Neural progenitor cell (in vitro differentiated cells): ENCODE measurements at regions not wholly inside any gene's neighbourhood (a gene's known extent, or its start where the extent isn't known, plus 50 kb on each side); places are given as distances from the start of the nearest gene placed in this dataset.

ENCODE experiments used
- DNase-seq: peaks from one replicate; pipeline ENCODE4 v3.0.0-alpha.2; 2016; ENCODE audit warnings: low spot score
- H2AFZ ChIP-seq: fragments of 200-600 bp; sonication (generic); replicated peaks from 2 replicates; pipeline ENCODE4 v1.6.1; 2016; ENCODE audit warnings: antibody characterized with exemption
- H3F3A ChIP-seq: fragments of 200-600 bp; sonication (generic); 2 replicates; pipeline ENCODE4 v1.6.1; 2016; ENCODE audit warnings: antibody characterized with exemption, low read depth
- H3K27ac ChIP-seq: fragments of 200-600 bp; sonication (generic); 2 replicates; pipeline ENCODE4 v1.5.1; 2016; ENCODE audit warnings: mild to moderate bottlenecking
- H3K27me3 ChIP-seq: fragments of 200-600 bp; sonication (generic); 2 replicates; pipeline ENCODE4 v1.6.1; 2016; ENCODE audit warnings: mild to moderate bottlenecking, moderate library complexity
- H3K36me3 ChIP-seq: fragments of 200-600 bp; sonication (generic); 2 replicates; pipeline ENCODE4 v1.5.1; 2016
- H3K4me1 ChIP-seq: fragments of 200-600 bp; sonication (generic); 2 replicates; pipeline ENCODE4 v1.6.1; 2016; ENCODE audit warnings: mixed run types
- H3K4me2 ChIP-seq: fragments of 200-600 bp; sonication (generic); 2 replicates; pipeline ENCODE4 v1.6.1; 2016
- H3K4me3 ChIP-seq: fragments of 200-600 bp; sonication (generic); 2 replicates; pipeline ENCODE4 v1.5.1; 2016
- H3K79me2 ChIP-seq: fragments of 200-600 bp; sonication (generic); 2 replicates; pipeline ENCODE4 v1.6.1; 2016; ENCODE audit warnings: low read depth
- H3K9ac ChIP-seq: fragments of 200-600 bp; sonication (generic); 2 replicates; pipeline ENCODE4 v1.6.1; 2016
- H3K9me3 ChIP-seq: fragments of 200-600 bp; sonication (generic); 2 replicates; pipeline ENCODE4 v1.5.1; 2016; ENCODE audit warnings: low read depth
- H4K20me1 ChIP-seq: fragments of 200-600 bp; sonication (generic); 2 replicates; pipeline ENCODE4 v1.6.1; 2016; ENCODE audit warnings: low read depth
- H3K27ac Mint-ChIP-seq: 3 replicates; pipeline ENCODE4 v1.8.0; 2021; ENCODE audit warnings: mixed read lengths
- H3K27me3 Mint-ChIP-seq: 2 replicates; pipeline ENCODE4 v1.8.0; 2022; ENCODE audit warnings: low read depth, mild to moderate bottlenecking, inconsistent platforms, moderate library complexity, mixed read lengths; ENCODE audit not compliant: insufficient read depth
- H3K36me3 Mint-ChIP-seq: 3 replicates; pipeline ENCODE4 v1.8.0; 2021; ENCODE audit warnings: mixed read lengths
- H3K4me1 Mint-ChIP-seq: 3 replicates; pipeline ENCODE4 v1.8.0; 2021; ENCODE audit warnings: mixed read lengths
- H3K4me3 Mint-ChIP-seq: 3 replicates; pipeline ENCODE4 v1.8.0; 2021; ENCODE audit warnings: mild to moderate bottlenecking, moderate library complexity, mixed read lengths
- H3K9me3 Mint-ChIP-seq: 3 replicates; pipeline ENCODE4 v1.8.0; 2020; ENCODE audit warnings: mixed read lengths
- CTCF ChIP-seq: fragments of 200-600 bp; sonication (generic); IDR thresholded peaks from 2 replicates; pipeline ENCODE4 v1.5.1; 2017; ENCODE audit warnings: antibody characterized with exemption, mild to moderate bottlenecking
- EZH2 ChIP-seq: fragments of 200-600 bp; sonication (generic); IDR thresholded peaks from 2 replicates; pipeline ENCODE4 v1.6.1; 2017; ENCODE audit warnings: antibody characterized with exemption, mild to moderate bottlenecking, moderate library complexity
- EZH2phosphoT487 ChIP-seq: fragments of 200-600 bp; sonication (generic); IDR thresholded peaks from 2 replicates; pipeline ENCODE4 v1.6.1; 2017; ENCODE audit warnings: antibody characterized with exemption

- H3K9me3 ChIP-seq, result peaks cover 3% of the 10 kb centered on the region
- no peaks in the 10 kb centered on the region for H4K20me1 ChIP-seq
- H3K36me3 ChIP-seq, result no peaks in the 10 kb centered on the region
- no peaks in the 10 kb centered on the region for H3K27me3 ChIP-seq
- no peaks in the 10 kb centered on the region for H3K4me1 ChIP-seq
- no peak overlapping the region for H2AFZ ChIP-seq
- H3K27ac Mint-ChIP-seq, result no peak overlapping the region
- H3K4me2 ChIP-seq, result no peak overlapping the region
- H3K9ac ChIP-seq, result no peak overlapping the region
- no peak overlapping the region for H3K27ac ChIP-seq
- H3K36me3 Mint-ChIP-seq, result no peaks in the 10 kb centered on the region
- no peak overlapping the region for H3K4me3 Mint-ChIP-seq
- no peaks in the 10 kb centered on the region for H3F3A ChIP-seq
- peaks cover 81% of the 10 kb centered on the region for H3K9me3 Mint-ChIP-seq
- H3K4me1 Mint-ChIP-seq, result no peaks in the 10 kb centered on the region
- no peak for DNase-seq
- no peaks in the 10 kb centered on the region for H3K79me2 ChIP-seq
- H3K27me3 Mint-ChIP-seq, result peaks cover 5% of the 10 kb centered on the region
- H3K4me3 ChIP-seq, result no peak overlapping the region
- TF ChIP-seq EZH2 (no peak), CTCF (no peak), EZH2phosphoT487 (no peak)
These were observed 1560.7 kb downstream of the UQCRFS1 start for GRCh38 chr19:27652281-27652680.

DNA sequence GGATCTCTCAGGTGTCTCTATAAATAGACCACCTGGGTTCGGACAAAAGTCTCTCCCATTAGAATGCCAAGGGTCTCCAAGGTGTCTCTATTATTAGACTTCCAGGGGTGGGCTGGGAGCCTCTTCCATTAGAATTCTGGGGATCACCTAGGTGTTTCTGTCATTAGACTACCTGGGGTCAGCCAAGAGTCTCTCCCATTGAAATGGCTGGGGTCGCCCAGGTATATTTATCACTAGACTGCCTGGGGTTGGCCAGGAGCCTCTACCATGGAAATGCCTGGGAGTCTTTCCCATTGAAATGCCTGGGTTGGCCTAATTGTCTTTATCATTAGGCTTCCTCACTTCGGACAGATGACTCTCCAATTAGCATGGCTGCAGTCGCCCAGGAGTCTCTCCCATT is 1565.5 kb downstream of the UQCRFS1 start:
- TF ChIP-seq EZH2 (no peak), CTCF (no peak)
- H3K27ac Mint-ChIP-seq, result no peak overlapping the region
- no peak overlapping the region for H3K27ac ChIP-seq
- no peaks in the 10 kb centered on the region for H4K20me1 ChIP-seq
- no peak overlapping the region for H3K4me3 Mint-ChIP-seq
- H3K36me3 ChIP-seq, result no peaks in the 10 kb centered on the region
- H3K9me3 ChIP-seq, result no peaks in the 10 kb centered on the region
- no peaks in the 10 kb centered on the region for H3K27me3 ChIP-seq
- H3K9me3 Mint-ChIP-seq, result peaks cover 42% of the 10 kb centered on the region
- no peaks in the 10 kb centered on the region for H3K4me1 Mint-ChIP-seq
- peaks cover 3% of the 10 kb centered on the region for H3K27me3 Mint-ChIP-seq
- no peaks in the 10 kb centered on the region for H3F3A ChIP-seq
- no peaks in the 10 kb centered on the region for H3K4me1 ChIP-seq
- no peak overlapping the region for H3K4me2 ChIP-seq
- DNase-seq, result no peak
- no peaks in the 10 kb centered on the region for H3K79me2 ChIP-seq
- H2AFZ ChIP-seq, result no peak overlapping the region
- no peaks in the 10 kb centered on the region for H3K36me3 Mint-ChIP-seq
- no peak overlapping the region for H3K9ac ChIP-seq
- H3K4me3 ChIP-seq, result no peak overlapping the region

- no peak overlapping the region for H3K27ac Mint-ChIP-seq
- peaks cover 34% of the 10 kb centered on the region for H3K9me3 ChIP-seq
- no peak overlapping the region for H3K4me3 Mint-ChIP-seq
These were observed 1577.5 kb downstream of the UQCRFS1 start for GRCh38 chr19:27635401-27635800.

More at GRCh38 chr19:27635401-27635800, 1577.5 kb downstream of the UQCRFS1 start:
- H3K4me1 Mint-ChIP-seq, result no peaks in the 10 kb centered on the region
- no peaks in the 10 kb centered on the region for H3K79me2 ChIP-seq
- H3K9me3 Mint-ChIP-seq, result peaks cover 38% of the 10 kb centered on the region
- H3K4me2 ChIP-seq, result no peak overlapping the region
- H3K27ac ChIP-seq, result no peak overlapping the region
- no peak overlapping the region for H2AFZ ChIP-seq
- H3K27me3 Mint-ChIP-seq, result no peaks in the 10 kb centered on the region
- no peaks in the 10 kb centered on the region for H3K27me3 ChIP-seq
- no peak for DNase-seq
- H3K36me3 ChIP-seq, result no peaks in the 10 kb centered on the region
- H3F3A ChIP-seq, result no peaks in the 10 kb centered on the region
- no peaks in the 10 kb centered on the region for H4K20me1 ChIP-seq
- no peaks in the 10 kb centered on the region for H3K4me1 ChIP-seq
- H3K4me3 ChIP-seq, result no peak overlapping the region
- H3K9ac ChIP-seq, result no peak overlapping the region
- H3K36me3 Mint-ChIP-seq, result no peaks in the 10 kb centered on the region
- TF ChIP-seq EZH2phosphoT487 (no peak), CTCF (no peak), EZH2 (no peak)
